Endothelial cell (in vitro differentiated cells): ENCODE measurements at regions not wholly inside any gene's neighbourhood (a gene's known extent, or its start where the extent isn't known, plus 50 kb on each side); places are given as distances from the start of the nearest gene placed in this dataset.

Experiments used
- DNase-seq: peaks from one replicate; pipeline ENCODE4 v3.0.0; 2021; ENCODE audit warnings: low spot score
- H3K27ac Mint-ChIP-seq: one replicate; pipeline ENCODE4 v1.8.0; 2021; ENCODE audit warnings: mixed read lengths, inconsistent platforms; ENCODE audit not compliant: unreplicated experiment
- H3K27me3 Mint-ChIP-seq: one replicate; pipeline ENCODE4 v1.8.0; 2021; ENCODE audit warnings: mild to moderate bottlenecking, moderate library complexity, mixed read lengths, inconsistent platforms; ENCODE audit not compliant: unreplicated experiment
- H3K36me3 Mint-ChIP-seq: one replicate; pipeline ENCODE4 v1.8.0; 2021; ENCODE audit warnings: mild to moderate bottlenecking, low read depth, mixed read lengths, inconsistent platforms; ENCODE audit not compliant: unreplicated experiment
- H3K4me1 Mint-ChIP-seq: one replicate; pipeline ENCODE4 v1.8.0; 2021; ENCODE audit warnings: mild to moderate bottlenecking, mixed read lengths, inconsistent platforms; ENCODE audit not compliant: unreplicated experiment
- H3K4me3 Mint-ChIP-seq: one replicate; pipeline ENCODE4 v1.8.0; 2021; ENCODE audit warnings: mild to moderate bottlenecking, mixed read lengths, inconsistent platforms; ENCODE audit not compliant: unreplicated experiment
- H3K9me3 Mint-ChIP-seq: one replicate; pipeline ENCODE4 v1.8.0; 2021; ENCODE audit warnings: mixed read lengths, inconsistent platforms; ENCODE audit not compliant: unreplicated experiment
- TF ChIP-seq, protein P1 (sequence below): fragments of 200-600 bp; sonication (generic); IDR thresholded peaks from one replicate; pipeline ENCODE4 v1.5.0; 2021; ENCODE audit warnings: antibody characterized with exemption; ENCODE audit not compliant: unreplicated experiment

DNA sequence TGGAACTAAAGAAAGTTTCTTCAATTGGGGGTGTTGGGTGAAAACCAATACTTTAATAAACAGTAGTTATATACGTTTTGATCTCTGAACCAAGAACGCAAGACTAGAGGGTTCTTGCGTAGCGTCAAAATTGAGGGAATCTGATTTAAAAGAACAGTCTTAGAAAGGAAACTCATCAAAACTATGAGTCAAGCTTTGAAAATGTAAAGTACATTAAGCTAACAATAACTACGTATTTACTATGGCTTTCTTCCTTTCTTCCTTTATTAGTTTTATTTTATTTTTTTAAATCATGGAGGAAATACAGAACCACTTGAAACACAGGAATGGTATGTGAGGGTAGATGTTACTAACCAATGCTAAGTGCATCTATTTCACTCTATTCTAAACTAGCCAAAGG lies 287.0 kb upstream of the RSPO3 start:
- H3K27me3 Mint-ChIP-seq: no peaks in the 10 kb centered on the region
- no peak for DNase-seq
- no peak overlapping the region for H3K27ac Mint-ChIP-seq
- TF ChIP-seq, protein P1, sequence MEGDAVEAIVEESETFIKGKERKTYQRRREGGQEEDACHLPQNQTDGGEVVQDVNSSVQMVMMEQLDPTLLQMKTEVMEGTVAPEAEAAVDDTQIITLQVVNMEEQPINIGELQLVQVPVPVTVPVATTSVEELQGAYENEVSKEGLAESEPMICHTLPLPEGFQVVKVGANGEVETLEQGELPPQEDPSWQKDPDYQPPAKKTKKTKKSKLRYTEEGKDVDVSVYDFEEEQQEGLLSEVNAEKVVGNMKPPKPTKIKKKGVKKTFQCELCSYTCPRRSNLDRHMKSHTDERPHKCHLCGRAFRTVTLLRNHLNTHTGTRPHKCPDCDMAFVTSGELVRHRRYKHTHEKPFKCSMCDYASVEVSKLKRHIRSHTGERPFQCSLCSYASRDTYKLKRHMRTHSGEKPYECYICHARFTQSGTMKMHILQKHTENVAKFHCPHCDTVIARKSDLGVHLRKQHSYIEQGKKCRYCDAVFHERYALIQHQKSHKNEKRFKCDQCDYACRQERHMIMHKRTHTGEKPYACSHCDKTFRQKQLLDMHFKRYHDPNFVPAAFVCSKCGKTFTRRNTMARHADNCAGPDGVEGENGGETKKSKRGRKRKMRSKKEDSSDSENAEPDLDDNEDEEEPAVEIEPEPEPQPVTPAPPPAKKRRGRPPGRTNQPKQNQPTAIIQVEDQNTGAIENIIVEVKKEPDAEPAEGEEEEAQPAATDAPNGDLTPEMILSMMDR: no peak
- H3K9me3 Mint-ChIP-seq: no peaks in the 10 kb centered on the region
- H3K4me3 Mint-ChIP-seq: no peak overlapping the region
- no peaks in the 10 kb centered on the region for H3K36me3 Mint-ChIP-seq
- no peaks in the 10 kb centered on the region for H3K4me1 Mint-ChIP-seq

DNA sequence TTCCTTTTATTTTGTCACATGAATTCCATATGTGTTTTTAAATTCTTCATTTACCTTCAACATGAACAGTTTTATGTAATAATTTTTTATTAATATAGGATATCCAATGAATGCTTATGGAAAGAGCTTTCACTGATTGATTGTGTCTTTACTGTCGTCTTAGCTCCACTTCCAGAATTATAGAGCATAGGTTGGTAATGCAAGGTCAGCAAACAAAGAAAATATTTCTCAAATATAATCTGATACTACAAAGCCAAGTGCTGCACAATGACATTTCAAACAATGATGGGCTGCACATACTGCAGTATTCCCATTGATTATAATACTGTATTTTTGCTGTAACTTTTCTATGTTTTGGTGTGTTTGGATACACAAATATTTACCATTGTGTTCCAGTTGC lies 275.7 kb upstream of the RSPO3 start:
- TF ChIP-seq, protein P1: no peak
- Mint-ChIP-seq H3K27me3 (peaks cover 1% of the 10 kb centered on the region), H3K27ac (no peak overlapping the region), H3K9me3 (no peaks in the 10 kb centered on the region), H3K4me3 (no peak overlapping the region), H3K4me1 (no peaks in the 10 kb centered on the region), H3K36me3 (no peaks in the 10 kb centered on the region)
- DNase-seq: no peak

DNA sequence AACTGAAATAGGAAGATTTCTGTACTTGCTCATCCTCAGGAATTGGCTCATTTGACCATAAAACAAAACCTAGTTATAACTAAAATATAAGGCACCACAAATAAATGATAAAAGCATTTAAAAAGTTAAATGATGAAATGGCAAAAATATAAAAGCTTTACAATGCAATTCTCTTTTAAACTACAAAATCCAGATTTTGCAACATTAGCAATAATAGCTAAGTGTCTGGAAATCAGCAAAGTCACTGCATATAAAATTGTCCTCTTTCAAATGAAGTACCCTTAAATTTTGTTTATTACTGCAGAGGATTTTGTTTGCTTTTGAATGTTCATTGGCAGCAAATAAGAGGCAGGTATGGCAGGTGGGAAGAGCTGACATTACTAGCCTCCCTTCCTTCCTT lies 270.4 kb upstream of the RSPO3 start:
- H3K27me3 Mint-ChIP-seq: peaks cover 3% of the 10 kb centered on the region

DNA sequence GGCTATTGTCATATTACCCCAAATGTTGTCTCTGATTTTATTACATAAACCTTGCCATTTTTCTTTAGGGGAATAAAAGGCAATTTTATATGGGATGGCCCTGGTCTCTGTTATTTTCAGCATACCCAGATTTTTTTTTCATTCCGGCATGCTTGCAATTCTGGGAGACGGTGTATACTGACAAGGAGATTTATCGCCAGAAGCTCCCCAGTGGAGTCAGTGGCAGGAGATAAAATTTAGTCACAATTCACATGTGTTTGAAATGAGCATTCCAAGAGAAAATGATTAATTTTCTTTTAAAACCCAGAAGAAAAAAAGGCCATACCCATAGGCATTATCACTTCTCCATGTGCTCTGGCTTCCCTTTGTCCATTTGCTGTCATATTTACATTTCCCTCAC lies 250.8 kb upstream of the RSPO3 start:
- H3K27me3 Mint-ChIP-seq: peaks cover 5% of the 10 kb centered on the region
- no peak for DNase-seq
- H3K4me3 Mint-ChIP-seq: no peak overlapping the region
- no peaks in the 10 kb centered on the region for H3K4me1 Mint-ChIP-seq
- no peaks in the 10 kb centered on the region for H3K36me3 Mint-ChIP-seq
- no peak overlapping the region for H3K27ac Mint-ChIP-seq
- TF ChIP-seq, protein P1: no peak
- H3K9me3 Mint-ChIP-seq: no peaks in the 10 kb centered on the region

More for the DNA sequence above, 270.4 kb upstream of the RSPO3 start:
- H3K4me3 Mint-ChIP-seq: no peak overlapping the region
- TF ChIP-seq, protein P1: no peak
- no peaks in the 10 kb centered on the region for H3K36me3 Mint-ChIP-seq
- no peak overlapping the region for H3K27ac Mint-ChIP-seq
- no peak for DNase-seq
- no peaks in the 10 kb centered on the region for H3K9me3 Mint-ChIP-seq
- no peaks in the 10 kb centered on the region for H3K4me1 Mint-ChIP-seq

DNA sequence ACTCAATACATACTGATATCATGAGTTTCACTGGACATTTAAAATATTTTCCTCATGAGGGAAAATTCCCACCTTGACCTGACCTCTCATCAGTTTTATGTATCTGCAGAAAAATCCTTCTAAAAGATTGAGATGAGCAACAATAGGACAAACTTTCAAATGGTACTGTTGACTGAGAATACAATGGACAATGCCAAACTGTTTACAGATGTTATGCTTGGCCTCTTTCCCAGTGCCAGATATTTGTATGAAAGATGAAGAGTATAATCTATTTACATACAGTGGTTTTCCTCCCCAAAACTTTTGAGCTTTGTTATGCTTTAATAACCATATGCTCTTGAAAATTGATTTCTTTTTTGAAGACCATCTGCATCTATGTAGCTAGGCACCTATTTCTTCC lies 245.1 kb upstream of the RSPO3 start:
- no peaks in the 10 kb centered on the region for H3K36me3 Mint-ChIP-seq
- no peak overlapping the region for H3K4me3 Mint-ChIP-seq
- no peak overlapping the region for H3K27ac Mint-ChIP-seq
- no peaks in the 10 kb centered on the region for H3K4me1 Mint-ChIP-seq
- H3K9me3 Mint-ChIP-seq: no peaks in the 10 kb centered on the region
- DNase-seq: no peak
- no peaks in the 10 kb centered on the region for H3K27me3 Mint-ChIP-seq
- TF ChIP-seq, protein P1: no peak
